Effector memory CD4-positive, alpha-beta T cell (primary cell): ENCODE measurements at regions not wholly inside any gene's neighbourhood (a gene's known extent, or its start where the extent isn't known, plus 50 kb on each side); places are given as distances from the start of the nearest gene placed in this dataset.

Experiments
- DNase-seq, 3 donors: peaks; one replicate each; pipeline ENCODE4 v3.0.0-alpha.2; 2020
- H3K27ac ChIP-seq: 2 replicates; pipeline ENCODE4 v1.7.0; 2013; ENCODE audit warnings: mild to moderate bottlenecking, low read length, moderate library complexity; ENCODE audit not compliant: insufficient read depth, poor library complexity, severe bottlenecking
- H3K27me3 ChIP-seq: replicated peaks from 2 replicates; pipeline ENCODE4 v1.7.0; 2013; ENCODE audit warnings: mild to moderate bottlenecking, low read length; ENCODE audit not compliant: insufficient read depth, control insufficient read depth, poor library complexity, severe bottlenecking
- H3K36me3 ChIP-seq: 2 replicates; pipeline ENCODE4 v1.7.0; 2013; ENCODE audit warnings: mild to moderate bottlenecking, low read length, moderate library complexity; ENCODE audit not compliant: control insufficient read depth, insufficient read depth
- H3K4me1 ChIP-seq: 2 replicates; pipeline ENCODE4 v1.7.0; 2013; ENCODE audit warnings: low read length, mild to moderate bottlenecking; ENCODE audit not compliant: control insufficient read depth, insufficient read depth, poor library complexity, severe bottlenecking
- H3K4me3 ChIP-seq: 2 replicates; pipeline ENCODE4 v1.7.0; 2013; ENCODE audit warnings: low read length, low read depth, mild to moderate bottlenecking; ENCODE audit not compliant: insufficient read depth, poor library complexity, severe bottlenecking
- H3K9me3 ChIP-seq: 2 replicates; pipeline ENCODE4 v1.7.0; 2013; ENCODE audit warnings: mild to moderate bottlenecking, low read length, moderate library complexity; ENCODE audit not compliant: control insufficient read depth

DNA sequence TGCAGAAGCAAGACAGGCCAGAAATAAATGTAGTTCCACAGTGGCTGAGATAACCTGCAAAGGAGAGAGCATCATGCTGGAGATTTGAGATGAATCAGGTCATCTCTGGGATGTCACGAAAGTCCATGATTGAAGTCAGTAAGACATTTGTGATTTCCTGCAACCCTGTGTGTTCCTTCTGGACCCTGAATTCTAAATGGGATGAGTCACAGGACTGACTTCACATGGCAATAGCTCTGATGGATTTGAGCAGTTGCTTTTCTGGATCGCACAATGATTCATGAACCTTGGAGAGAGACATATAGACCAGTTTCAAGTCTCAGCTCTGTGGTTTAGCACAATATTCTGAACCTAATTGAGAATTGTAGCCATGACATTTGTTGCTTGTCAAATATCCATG is 102.9 kb downstream of the TSN start:
- DNase-seq, result no peak

DNA sequence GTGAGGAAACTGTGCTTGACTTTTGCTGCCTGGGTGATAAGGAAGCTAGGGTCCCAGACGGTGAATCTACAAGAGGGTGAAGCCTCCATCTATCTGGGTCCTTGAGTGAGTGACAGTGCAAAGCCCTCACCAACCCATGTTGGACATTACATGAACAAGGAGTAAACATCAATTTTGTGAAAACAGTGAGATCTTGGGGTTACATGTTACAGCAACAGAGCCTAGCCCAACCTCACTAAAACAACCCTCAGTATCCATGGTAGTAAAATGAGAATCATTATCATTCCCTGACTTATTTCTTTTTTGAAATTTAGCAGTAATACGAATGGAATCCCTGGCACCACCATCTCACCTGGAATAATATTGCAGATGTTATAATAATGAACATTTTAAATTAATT is 103.4 kb downstream of the TSN start:
- H3K36me3 ChIP-seq, result no peaks in the 10 kb centered on the region
- H3K4me3 ChIP-seq, result no peak overlapping the region
- H3K27ac ChIP-seq, result no peak overlapping the region
- H3K9me3 ChIP-seq, result no peaks in the 10 kb centered on the region
- no peak for DNase-seq
- H3K4me1 ChIP-seq, result no peaks in the 10 kb centered on the region
- no peaks in the 10 kb centered on the region for H3K27me3 ChIP-seq

More for the DNA sequence above, 102.9 kb downstream of the TSN start:
- Histone ChIP-seq H3K4me1 (no peaks in the 10 kb centered on the region), H3K9me3 (no peaks in the 10 kb centered on the region), H3K27me3 (no peaks in the 10 kb centered on the region), H3K4me3 (no peak overlapping the region), H3K27ac (no peak overlapping the region), H3K36me3 (no peaks in the 10 kb centered on the region)

DNA sequence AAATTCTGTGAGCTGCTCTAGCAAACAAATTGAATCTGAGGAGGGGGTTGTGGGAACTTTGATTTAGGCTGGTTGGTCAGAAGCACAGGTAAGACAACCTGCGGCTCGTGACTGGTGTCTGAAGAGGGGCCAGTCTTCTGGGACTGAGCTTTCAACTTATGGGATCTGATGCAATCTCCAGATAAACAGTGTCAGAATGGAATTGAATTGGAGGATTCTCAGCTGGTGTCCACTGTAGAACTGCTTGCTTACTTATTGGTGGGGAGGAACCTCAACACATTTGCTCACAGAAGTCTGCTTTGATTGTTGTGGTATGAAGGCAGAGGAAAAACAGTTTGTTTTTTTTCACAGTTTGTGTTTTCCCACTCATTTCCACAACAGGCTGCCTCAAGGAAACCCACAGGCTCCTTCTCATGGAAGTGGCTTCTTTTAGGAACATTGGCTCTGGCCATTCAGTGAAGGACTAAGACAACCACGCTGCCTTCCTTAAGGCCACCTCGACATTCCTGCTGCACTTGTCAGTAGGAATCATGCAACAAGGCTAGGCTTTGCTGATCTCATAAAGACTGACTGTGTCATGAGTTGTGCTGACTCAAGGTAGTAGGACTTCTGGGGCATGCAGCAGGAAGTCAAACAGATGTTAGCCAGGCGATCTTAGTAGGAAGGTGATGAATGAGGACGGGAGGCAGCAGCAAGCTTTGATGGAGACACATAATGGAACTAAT is 104.7 kb downstream of the TSN start:
- Histone ChIP-seq H3K4me1 (no peaks in the 10 kb centered on the region), H3K4me3 (no peak overlapping the region), H3K36me3 (no peaks in the 10 kb centered on the region), H3K27me3 (no peaks in the 10 kb centered on the region), H3K27ac (no peak overlapping the region), H3K9me3 (no peaks in the 10 kb centered on the region)
- no peak for DNase-seq

DNA sequence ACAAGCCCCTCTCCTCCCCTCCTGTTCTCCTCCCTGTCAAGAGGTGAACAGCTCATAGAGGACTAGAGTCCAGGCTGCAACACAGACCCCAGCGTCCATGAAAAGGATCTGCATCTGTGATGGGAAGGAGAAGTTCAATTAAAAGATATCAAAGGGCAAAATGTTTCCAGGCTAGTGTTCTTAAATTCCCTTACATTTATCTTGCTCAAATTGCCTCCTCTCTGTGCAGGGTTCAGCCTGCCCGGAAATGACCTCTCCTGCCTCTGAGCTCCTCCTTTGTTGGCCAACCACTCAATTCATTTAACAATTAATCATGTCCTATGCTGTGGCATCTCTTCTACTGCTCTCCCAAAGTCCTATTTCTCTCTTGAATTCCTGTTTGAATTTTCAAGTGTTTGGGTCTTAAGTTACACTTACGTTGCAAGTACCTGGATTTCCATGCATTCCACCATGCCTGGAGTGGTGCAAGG is 105.3 kb downstream of the TSN start:
- Histone ChIP-seq H3K9me3 (no peaks in the 10 kb centered on the region), H3K4me1 (no peaks in the 10 kb centered on the region), H3K27me3 (no peaks in the 10 kb centered on the region), H3K36me3 (no peaks in the 10 kb centered on the region), H3K4me3 (no peak overlapping the region), H3K27ac (no peak overlapping the region)
- no peak for DNase-seq

DNA sequence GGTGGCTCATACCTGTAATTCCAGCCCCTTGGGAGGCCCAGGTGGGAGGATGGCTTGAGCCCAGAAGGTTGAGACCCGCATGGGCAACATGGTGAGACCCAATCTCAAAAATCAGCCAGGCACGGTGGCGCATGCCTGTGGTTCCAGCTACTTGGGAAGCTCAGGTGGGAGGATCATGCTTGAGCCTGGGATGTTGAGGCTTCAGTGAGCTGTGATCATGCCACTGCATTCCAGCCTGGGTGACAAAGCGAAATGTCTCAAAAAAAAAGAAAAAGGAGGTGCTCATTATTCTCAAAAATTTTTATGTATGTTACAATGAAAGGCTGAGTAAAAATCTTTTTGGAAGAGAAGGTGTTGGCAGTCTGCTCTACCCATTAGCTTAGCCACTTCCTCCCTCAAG is 106.8 kb downstream of the TSN start:
- Histone ChIP-seq H3K4me3 (no peak overlapping the region), H3K9me3 (no peaks in the 10 kb centered on the region), H3K27me3 (no peaks in the 10 kb centered on the region), H3K4me1 (no peaks in the 10 kb centered on the region), H3K36me3 (no peaks in the 10 kb centered on the region), H3K27ac (no peak overlapping the region)
- DNase-seq, result no peak

DNA sequence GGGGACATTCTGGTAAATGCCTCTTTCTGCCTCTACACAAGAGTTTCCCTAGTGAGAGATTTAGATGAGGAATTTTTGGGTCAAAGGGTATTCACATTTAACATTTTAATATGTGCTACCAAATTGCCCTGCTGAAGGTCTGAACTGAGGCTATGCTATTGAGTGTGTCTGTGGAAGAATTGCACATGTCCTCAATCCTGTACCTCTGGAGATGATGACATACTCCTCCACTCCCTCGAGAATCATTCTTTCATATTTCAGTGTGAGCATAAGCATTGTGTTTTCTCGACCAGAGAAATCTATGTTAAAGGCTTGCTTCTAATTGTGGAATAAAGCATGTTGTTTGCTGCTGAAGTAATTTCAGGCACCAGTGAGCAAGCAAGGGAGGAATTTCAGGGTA is 110.5 kb downstream of the TSN start:
- Histone ChIP-seq H3K36me3 (no peaks in the 10 kb centered on the region), H3K9me3 (no peaks in the 10 kb centered on the region), H3K4me3 (no peak overlapping the region), H3K27me3 (no peaks in the 10 kb centered on the region), H3K4me1 (no peaks in the 10 kb centered on the region), H3K27ac (no peak overlapping the region)
- no peak for DNase-seq

DNA sequence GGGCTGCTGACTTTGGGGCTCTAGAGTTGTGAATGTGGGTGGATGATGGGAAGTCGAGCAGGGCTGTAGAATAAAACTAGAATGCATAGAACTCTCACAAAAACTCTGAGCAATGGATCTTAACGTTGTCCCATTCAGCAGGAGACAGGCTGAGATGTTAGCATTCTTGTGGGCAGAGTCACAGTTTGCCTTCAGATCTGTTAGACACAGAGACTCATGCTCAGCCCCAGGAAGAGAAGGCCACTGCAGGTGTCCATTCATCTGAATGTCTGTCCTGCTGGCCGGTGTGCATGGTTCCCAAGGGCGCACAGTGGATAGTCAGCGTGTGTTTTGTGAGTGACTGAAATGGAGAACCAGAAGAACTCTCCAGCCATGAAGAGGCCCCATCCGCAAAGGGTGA is 111.3 kb downstream of the TSN start:
- Histone ChIP-seq H3K36me3 (no peaks in the 10 kb centered on the region), H3K9me3 (no peaks in the 10 kb centered on the region), H3K27me3 (no peaks in the 10 kb centered on the region), H3K27ac (no peak overlapping the region), H3K4me1 (no peaks in the 10 kb centered on the region), H3K4me3 (no peak overlapping the region)
- DNase-seq, result no peak

DNA sequence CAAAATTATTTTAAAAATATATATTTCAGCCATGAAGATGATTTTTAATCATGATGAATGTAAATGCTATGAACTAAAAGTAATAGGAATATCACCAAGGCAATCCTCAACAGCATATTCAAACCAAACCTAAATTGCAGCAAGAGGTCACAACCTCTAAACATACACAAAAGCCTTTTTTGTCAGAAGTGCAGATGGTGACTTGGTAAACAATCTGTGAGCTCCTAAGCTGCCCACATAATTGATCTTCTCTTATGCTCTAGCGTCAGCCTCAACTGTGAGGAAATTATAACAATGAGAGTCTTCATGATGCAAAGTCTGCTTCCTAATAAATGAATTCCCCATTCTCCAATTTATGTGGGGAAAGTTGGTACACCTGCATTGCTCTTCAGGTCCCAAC is 113.2 kb downstream of the TSN start:
- H3K9me3 ChIP-seq, result no peaks in the 10 kb centered on the region
- H3K27me3 ChIP-seq, result no peaks in the 10 kb centered on the region
- H3K4me3 ChIP-seq, result no peak overlapping the region
- no peaks in the 10 kb centered on the region for H3K4me1 ChIP-seq
- no peaks in the 10 kb centered on the region for H3K36me3 ChIP-seq
- no peak for DNase-seq
- H3K27ac ChIP-seq, result no peak overlapping the region

DNA sequence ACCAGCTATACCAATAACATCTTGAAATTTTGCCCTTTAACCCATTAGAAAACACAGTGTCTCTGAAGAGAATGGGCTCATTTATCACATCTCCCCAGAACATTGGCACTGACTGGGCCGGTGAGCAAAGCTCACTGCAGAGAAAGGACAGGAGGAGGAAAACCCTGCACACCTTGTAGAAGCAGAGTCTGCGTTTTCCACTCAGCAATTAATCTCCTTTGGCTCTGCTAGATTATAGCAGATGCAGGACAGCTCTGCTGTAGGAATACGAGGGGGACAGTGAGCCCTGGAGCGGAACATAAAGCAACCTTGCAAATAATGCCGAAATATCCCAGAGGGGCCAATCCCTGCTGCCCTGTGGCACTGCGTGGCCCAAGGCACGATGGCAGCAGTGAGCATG is 113.9 kb downstream of the TSN start:
- DNase-seq, result no peak

DNA sequence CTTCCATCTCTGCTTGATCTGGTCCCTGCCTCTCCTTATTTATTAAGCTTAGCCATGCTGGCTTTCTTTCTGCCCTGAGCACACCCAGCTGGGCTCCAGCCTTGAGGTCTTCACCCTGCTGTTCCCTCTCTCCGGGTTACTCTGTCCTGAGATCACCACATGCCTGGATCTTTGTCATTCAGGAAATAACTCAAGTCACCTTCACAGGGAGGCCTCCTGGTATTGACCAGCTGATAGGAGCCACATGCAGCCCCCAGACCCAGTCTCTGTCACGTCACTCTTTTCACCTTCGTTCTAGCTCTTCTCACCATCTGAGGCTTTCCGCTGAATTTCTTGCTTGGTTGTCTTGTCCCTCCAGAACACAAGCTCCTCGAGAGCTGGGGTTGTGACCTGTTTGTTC is 114.4 kb downstream of the TSN start:
- no peaks in the 10 kb centered on the region for H3K9me3 ChIP-seq
- no peak overlapping the region for H3K4me3 ChIP-seq
- DNase-seq, result no peak
- H3K4me1 ChIP-seq, result no peaks in the 10 kb centered on the region
- no peaks in the 10 kb centered on the region for H3K36me3 ChIP-seq
- H3K27ac ChIP-seq, result no peak overlapping the region
- no peaks in the 10 kb centered on the region for H3K27me3 ChIP-seq

More for the DNA sequence above, 113.9 kb downstream of the TSN start:
- no peak overlapping the region for H3K4me3 ChIP-seq
- H3K9me3 ChIP-seq, result no peaks in the 10 kb centered on the region
- no peaks in the 10 kb centered on the region for H3K27me3 ChIP-seq
- no peaks in the 10 kb centered on the region for H3K4me1 ChIP-seq
- no peak overlapping the region for H3K27ac ChIP-seq
- H3K36me3 ChIP-seq, result no peaks in the 10 kb centered on the region
